SJSA1 (cell line): ENCODE measurements at regions not wholly inside any gene's neighbourhood (a gene's known extent, or its start where the extent isn't known, plus 50 kb on each side); places are given as distances from the start of the nearest gene placed in this dataset.

Source experiments
- DNase-seq, 2 experiments: peaks; one replicate each; pipeline ENCODE4 v3.0.0-alpha.2; 2015 to 2020; ENCODE audit warnings: low spot score in 2 of 2, low read depth in 1 of 2
- H3K27ac ChIP-seq: fragments of 250-450 bp; sonication (Bioruptor Pico); 2 replicates; pipeline ENCODE4 v1.5.1; 2020; ENCODE audit warnings: mild to moderate bottlenecking, moderate library complexity
- H3K27me3 ChIP-seq: fragments of 250-450 bp; sonication (Bioruptor Pico); replicated peaks from 2 replicates; pipeline ENCODE4 v1.5.1; 2020; ENCODE audit warnings: mild to moderate bottlenecking, moderate library complexity
- H3K36me3 ChIP-seq: fragments of 250-450 bp; sonication (Bioruptor Pico); 2 replicates; pipeline ENCODE4 v1.5.1; 2020; ENCODE audit warnings: mild to moderate bottlenecking
- H3K4me1 ChIP-seq: fragments of 250-450 bp; sonication (Bioruptor Pico); replicated peaks from 2 replicates; pipeline ENCODE4 v1.6.1; 2021; ENCODE audit warnings: mild to moderate bottlenecking
- H3K4me3 ChIP-seq: fragments of 250-450 bp; sonication (Bioruptor Pico); 2 replicates; pipeline ENCODE4 v1.5.1; 2020; ENCODE audit warnings: mild to moderate bottlenecking
- H3K9me3 ChIP-seq: fragments of 250-450 bp; sonication (Bioruptor Pico); replicated peaks from 2 replicates; pipeline ENCODE4 v1.5.1; 2020; ENCODE audit warnings: mild to moderate bottlenecking

GRCh38 chr10:111706331-111706730 is 477.2 kb downstream of the GPAM start:
- H3K27ac ChIP-seq, result no peak overlapping the region
- no peaks in the 10 kb centered on the region for H3K4me1 ChIP-seq
- no peak for DNase-seq
- no peaks in the 10 kb centered on the region for H3K27me3 ChIP-seq
- no peaks in the 10 kb centered on the region for H3K36me3 ChIP-seq
- no peaks in the 10 kb centered on the region for H3K9me3 ChIP-seq
- no peak overlapping the region for H3K4me3 ChIP-seq

- H3K36me3 ChIP-seq, result no peaks in the 10 kb centered on the region
- DNase-seq, result no peak
- H3K9me3 ChIP-seq, result no peaks in the 10 kb centered on the region
- H3K27ac ChIP-seq, result no peak overlapping the region
- no peaks in the 10 kb centered on the region for H3K4me1 ChIP-seq
- no peak overlapping the region for H3K4me3 ChIP-seq
- H3K27me3 ChIP-seq, result no peaks in the 10 kb centered on the region
Observed at GRCh38 chr10:111707076-111707475, 476.5 kb downstream of the GPAM start.

- Histone ChIP-seq H3K36me3 (no peaks in the 10 kb centered on the region), H3K27me3 (no peaks in the 10 kb centered on the region), H3K9me3 (no peaks in the 10 kb centered on the region), H3K4me1 (no peaks in the 10 kb centered on the region), H3K27ac (no peak overlapping the region), H3K4me3 (no peak overlapping the region)
- no peak for DNase-seq
Observed at GRCh38 chr10:111709603-111710002, 474.0 kb downstream of the GPAM start.

GRCh38 chr10:111716032-111716431 is 467.5 kb downstream of the GPAM start:
- H3K4me3 ChIP-seq, result no peak overlapping the region
- H3K27me3 ChIP-seq, result no peaks in the 10 kb centered on the region
- H3K27ac ChIP-seq, result no peak overlapping the region
- no peaks in the 10 kb centered on the region for H3K36me3 ChIP-seq
- peaks cover 11% of the 10 kb centered on the region; the same call in 1 of the 2 replicates for H3K9me3 ChIP-seq
- H3K4me1 ChIP-seq, result no peaks in the 10 kb centered on the region
- DNase-seq, result no peak

GRCh38 chr10:111724121-111724520 is 459.4 kb downstream of the GPAM start:
- no peaks in the 10 kb centered on the region for H3K27me3 ChIP-seq
- 0 out of 2 replicates have a peak, but pooled peaks cover 1% of the 10 kb centered on the region for H3K9me3 ChIP-seq
- no peaks in the 10 kb centered on the region for H3K36me3 ChIP-seq
- no peak overlapping the region for H3K27ac ChIP-seq
- no peak for DNase-seq
- H3K4me1 ChIP-seq, result no peaks in the 10 kb centered on the region
- no peak overlapping the region for H3K4me3 ChIP-seq

- no peaks in the 10 kb centered on the region for H3K4me1 ChIP-seq
- no peak for DNase-seq
- H3K9me3 ChIP-seq, result no peaks in the 10 kb centered on the region
- no peak overlapping the region for H3K27ac ChIP-seq
- no peaks in the 10 kb centered on the region for H3K36me3 ChIP-seq
- no peak overlapping the region for H3K4me3 ChIP-seq
- no peaks in the 10 kb centered on the region for H3K27me3 ChIP-seq
Observed at GRCh38 chr10:111725050-111725449, 458.5 kb downstream of the GPAM start.

GRCh38 chr10:111732166-111732785 is 451.3 kb downstream of the GPAM start:
- DNase-seq, result no peak
- Histone ChIP-seq H3K9me3 (no peaks in the 10 kb centered on the region), H3K4me1 (no peaks in the 10 kb centered on the region), H3K27ac (no peak overlapping the region), H3K27me3 (no peaks in the 10 kb centered on the region), H3K4me3 (no peak overlapping the region), H3K36me3 (no peaks in the 10 kb centered on the region)

- Histone ChIP-seq H3K4me1 (no peaks in the 10 kb centered on the region), H3K9me3 (no peaks in the 10 kb centered on the region)
- DNase-seq, result no peak
Observed at GRCh38 chr10:111739125-111739873, 444.3 kb downstream of the GPAM start.

GRCh38 chr10:111739874-111740139 is 443.8 kb downstream of the GPAM start:
- Histone ChIP-seq H3K27me3 (no peaks in the 10 kb centered on the region), H3K4me1 (no peaks in the 10 kb centered on the region), H3K9me3 (no peaks in the 10 kb centered on the region), H3K4me3 (no peak overlapping the region), H3K36me3 (no peaks in the 10 kb centered on the region), H3K27ac (no peak overlapping the region)
- DNase-seq, result no peak

More at GRCh38 chr10:111739125-111739873, 444.3 kb downstream of the GPAM start:
- Histone ChIP-seq H3K27me3 (no peaks in the 10 kb centered on the region), H3K4me3 (no peak overlapping the region), H3K36me3 (no peaks in the 10 kb centered on the region), H3K27ac (no peak overlapping the region)

GRCh38 chr10:111745982-111746381 is 437.6 kb downstream of the GPAM start:
- no peak overlapping the region for H3K4me3 ChIP-seq

GRCh38 chr10:111747751-111748150 is 435.8 kb downstream of the GPAM start:
- no peak overlapping the region for H3K4me3 ChIP-seq
- no peaks in the 10 kb centered on the region for H3K36me3 ChIP-seq
- H3K27ac ChIP-seq, result no peak overlapping the region
- no peaks in the 10 kb centered on the region for H3K27me3 ChIP-seq
- H3K9me3 ChIP-seq, result no peaks in the 10 kb centered on the region
- no peaks in the 10 kb centered on the region for H3K4me1 ChIP-seq
- no peak for DNase-seq

More at GRCh38 chr10:111745982-111746381, 437.6 kb downstream of the GPAM start:
- no peaks in the 10 kb centered on the region for H3K4me1 ChIP-seq
- H3K9me3 ChIP-seq, result no peaks in the 10 kb centered on the region
- no peaks in the 10 kb centered on the region for H3K36me3 ChIP-seq
- no peak for DNase-seq
- H3K27ac ChIP-seq, result no peak overlapping the region
- H3K27me3 ChIP-seq, result no peaks in the 10 kb centered on the region

- Histone ChIP-seq H3K36me3 (no peaks in the 10 kb centered on the region), H3K27ac (no peak overlapping the region), H3K4me3 (no peak overlapping the region), H3K27me3 (no peaks in the 10 kb centered on the region), H3K9me3 (no peaks in the 10 kb centered on the region), H3K4me1 (no peaks in the 10 kb centered on the region)
- no peak for DNase-seq
Observed at GRCh38 chr10:111748184-111748583, 435.4 kb downstream of the GPAM start.

- Histone ChIP-seq H3K27me3 (no peaks in the 10 kb centered on the region), H3K27ac (no peak overlapping the region), H3K9me3 (0 out of 2 replicates have a peak, but pooled peaks cover 4% of the 10 kb centered on the region), H3K36me3 (no peaks in the 10 kb centered on the region), H3K4me3 (no peak overlapping the region), H3K4me1 (no peaks in the 10 kb centered on the region)
- DNase-seq, result no peak
Observed at GRCh38 chr10:111750165-111750849, 433.3 kb downstream of the GPAM start.
